WTC11 (cell line): ENCODE measurements at regions not wholly inside any gene's neighbourhood (a gene's known extent, or its start where the extent isn't known, plus 50 kb on each side); places are given as distances from the start of the nearest gene placed in this dataset.

Source experiments
- ATAC-seq: fragments of 200-7000 bp; cut with Tn5 transposase; 2 replicates; pipeline ENCODE4 v1.10.0; 2021; ENCODE audit warnings: mild to moderate bottlenecking, moderate library complexity
- CTCF ChIA-PET: fragments of 300-600 bp; sonication (Branson Sonifier 250); formaldehyde crosslinking; loops from one replicate; lab custom pipeline; 2021; ENCODE audit warnings: antibody characterized with exemption; lab: Charles Lee
- POLR2A ChIA-PET: fragments of 350-600 bp; sonication (Branson Sonifier 250); formaldehyde crosslinking; loops from one replicate; lab custom pipeline; 2021; ENCODE audit warnings: antibody characterized with exemption; lab: Charles Lee
- DNase-seq: peaks from one replicate; pipeline ENCODE4 v3.0.0; 2021; ENCODE audit warnings: low spot score
- H3K27ac Mint-ChIP-seq: 2 replicates; pipeline ENCODE4 v1.8.0; 2021; ENCODE audit warnings: mixed read lengths
- H3K27me3 Mint-ChIP-seq: 2 replicates; pipeline ENCODE4 v1.8.0; 2021; ENCODE audit warnings: low read depth, mild to moderate bottlenecking, moderate library complexity, mixed read lengths
- H3K36me3 Mint-ChIP-seq: 2 replicates; pipeline ENCODE4 v1.8.0; 2021; ENCODE audit warnings: mixed read lengths
- H3K4me1 Mint-ChIP-seq: 2 replicates; pipeline ENCODE4 v1.8.0; 2022; ENCODE audit warnings: mixed read lengths
- H3K4me3 Mint-ChIP-seq: 2 replicates; pipeline ENCODE4 v1.8.0; 2021; ENCODE audit warnings: mild to moderate bottlenecking, moderate library complexity, mixed read lengths
- H3K9me3 Mint-ChIP-seq: 2 replicates; pipeline ENCODE4 v1.8.0; 2021; ENCODE audit warnings: mixed read lengths
- CREB1 ChIP-seq: sonication (generic); formaldehyde crosslinking; IDR thresholded peaks from 2 replicates; pipeline ENCODE4 v1.8.0; 2023; ENCODE audit warnings: mild to moderate bottlenecking, missing genetic modification reagents
- ELF4 ChIP-seq: sonication (generic); formaldehyde crosslinking; IDR thresholded peaks from 2 replicates; pipeline ENCODE4 v1.8.1; 2022; ENCODE audit warnings: low read depth, mild to moderate bottlenecking, moderate library complexity, missing genetic modification reagents
- FOXP1 ChIP-seq: sonication (generic); formaldehyde crosslinking; IDR thresholded peaks from 2 replicates; pipeline ENCODE4 v1.8.0; 2022; ENCODE audit warnings: missing genetic modification reagents, mild to moderate bottlenecking, moderate library complexity, borderline replicate concordance
- MYBL2 ChIP-seq: sonication (generic); formaldehyde crosslinking; IDR thresholded peaks from 2 replicates; pipeline ENCODE4 v1.8.1; 2023; ENCODE audit warnings: mild to moderate bottlenecking, moderate library complexity, missing genetic modification reagents
- SP1 ChIP-seq: sonication (generic); formaldehyde crosslinking; conservative IDR thresholded peaks from 2 replicates; pipeline ENCODE4 v1.8.1; 2022; ENCODE audit warnings: missing genetic modification reagents
- ZNF416 ChIP-seq: fragments of 250-450 bp; sonication (Bioruptor Pico); IDR thresholded peaks from 2 replicates; pipeline ENCODE4 v1.9.0; 2021; ENCODE audit warnings: mild to moderate bottlenecking, inconsistent platforms
- TF ChIP-seq, protein P1 (sequence below): sonication (generic); formaldehyde crosslinking; IDR thresholded peaks from 2 replicates; pipeline ENCODE4 v1.8.1; 2022; ENCODE audit warnings: missing genetic modification reagents, borderline replicate concordance
- TF ChIP-seq, protein P2 (sequence below): sonication (generic); formaldehyde crosslinking; IDR thresholded peaks from 2 replicates; pipeline ENCODE4 v1.8.1; 2022; ENCODE audit warnings: low read depth, missing genetic modification reagents, borderline replicate concordance
- TF ChIP-seq, protein P3 (sequence below): sonication (generic); formaldehyde crosslinking; IDR thresholded peaks from 2 replicates; pipeline ENCODE4 v1.8.1; 2023; ENCODE audit warnings: mild to moderate bottlenecking, missing genetic modification reagents
- TF ChIP-seq, protein P4 (sequence below): sonication (generic); formaldehyde crosslinking; IDR thresholded peaks from 2 replicates; pipeline ENCODE4 v1.8.0; 2022; ENCODE audit warnings: missing genetic modification reagents
- TF ChIP-seq, protein P5 (sequence below): sonication (generic); formaldehyde crosslinking; conservative IDR thresholded peaks from 2 replicates; pipeline ENCODE4 v1.8.1; 2022; ENCODE audit warnings: mild to moderate bottlenecking, missing genetic modification reagents
- TF ChIP-seq, protein P6 (sequence below): fragments of 250-450 bp; sonication (Bioruptor Pico); IDR thresholded peaks from 2 replicates; pipeline ENCODE4 v2.1.2; 2022; ENCODE audit warnings: mild to moderate bottlenecking, moderate library complexity

DNA sequence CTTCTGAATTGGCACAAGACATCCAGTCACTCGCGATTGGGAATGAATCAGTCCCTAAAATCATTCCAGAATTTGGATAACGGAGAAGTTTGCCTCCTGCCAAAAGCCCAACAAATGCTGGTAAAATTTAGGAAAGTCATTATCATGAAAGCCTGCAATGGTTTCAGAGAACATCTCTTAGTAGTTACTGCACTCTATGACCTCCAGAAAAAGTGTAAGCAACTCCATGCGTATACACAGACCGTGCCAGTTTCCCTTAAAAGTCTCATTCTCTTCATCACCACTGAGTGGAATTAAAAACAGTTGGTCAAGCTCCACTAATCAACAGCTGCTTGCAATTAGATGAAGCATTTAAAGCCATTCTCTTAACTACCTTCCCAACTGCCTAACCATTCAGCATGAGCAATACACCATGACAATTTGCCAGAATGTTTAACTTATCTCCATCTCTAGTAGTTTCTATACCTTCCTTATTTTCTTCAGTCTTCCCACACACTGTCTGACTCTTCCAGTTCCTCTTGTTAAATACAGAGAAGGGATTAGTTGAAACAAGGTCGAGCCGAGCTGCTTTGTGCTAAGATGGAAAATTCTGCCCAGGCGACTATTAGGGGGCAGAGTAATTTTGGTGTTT, 183.6 kb upstream of the PRDM1 start:
- TF ChIP-seq ELF4 (CRISPR knock-in tag): no peak
- TF ChIP-seq, protein P1, sequence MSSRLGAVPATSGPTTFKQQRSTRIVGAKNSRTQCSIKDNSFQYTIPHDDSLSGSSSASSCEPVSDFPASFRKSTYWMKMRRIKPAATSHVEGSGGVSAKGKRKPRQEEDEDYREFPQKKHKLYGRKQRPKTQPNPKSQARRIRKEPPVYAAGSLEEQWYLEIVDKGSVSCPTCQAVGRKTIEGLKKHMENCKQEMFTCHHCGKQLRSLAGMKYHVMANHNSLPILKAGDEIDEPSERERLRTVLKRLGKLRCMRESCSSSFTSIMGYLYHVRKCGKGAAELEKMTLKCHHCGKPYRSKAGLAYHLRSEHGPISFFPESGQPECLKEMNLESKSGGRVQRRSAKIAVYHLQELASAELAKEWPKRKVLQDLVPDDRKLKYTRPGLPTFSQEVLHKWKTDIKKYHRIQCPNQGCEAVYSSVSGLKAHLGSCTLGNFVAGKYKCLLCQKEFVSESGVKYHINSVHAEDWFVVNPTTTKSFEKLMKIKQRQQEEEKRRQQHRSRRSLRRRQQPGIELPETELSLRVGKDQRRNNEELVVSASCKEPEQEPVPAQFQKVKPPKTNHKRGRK: no peak
- TF ChIP-seq, protein P2, sequence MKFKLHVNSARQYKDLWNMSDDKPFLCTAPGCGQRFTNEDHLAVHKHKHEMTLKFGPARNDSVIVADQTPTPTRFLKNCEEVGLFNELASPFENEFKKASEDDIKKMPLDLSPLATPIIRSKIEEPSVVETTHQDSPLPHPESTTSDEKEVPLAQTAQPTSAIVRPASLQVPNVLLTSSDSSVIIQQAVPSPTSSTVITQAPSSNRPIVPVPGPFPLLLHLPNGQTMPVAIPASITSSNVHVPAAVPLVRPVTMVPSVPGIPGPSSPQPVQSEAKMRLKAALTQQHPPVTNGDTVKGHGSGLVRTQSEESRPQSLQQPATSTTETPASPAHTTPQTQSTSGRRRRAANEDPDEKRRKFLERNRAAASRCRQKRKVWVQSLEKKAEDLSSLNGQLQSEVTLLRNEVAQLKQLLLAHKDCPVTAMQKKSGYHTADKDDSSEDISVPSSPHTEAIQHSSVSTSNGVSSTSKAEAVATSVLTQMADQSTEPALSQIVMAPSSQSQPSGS (CRISPR knock-in tag): no peak
- TF ChIP-seq, protein P3, sequence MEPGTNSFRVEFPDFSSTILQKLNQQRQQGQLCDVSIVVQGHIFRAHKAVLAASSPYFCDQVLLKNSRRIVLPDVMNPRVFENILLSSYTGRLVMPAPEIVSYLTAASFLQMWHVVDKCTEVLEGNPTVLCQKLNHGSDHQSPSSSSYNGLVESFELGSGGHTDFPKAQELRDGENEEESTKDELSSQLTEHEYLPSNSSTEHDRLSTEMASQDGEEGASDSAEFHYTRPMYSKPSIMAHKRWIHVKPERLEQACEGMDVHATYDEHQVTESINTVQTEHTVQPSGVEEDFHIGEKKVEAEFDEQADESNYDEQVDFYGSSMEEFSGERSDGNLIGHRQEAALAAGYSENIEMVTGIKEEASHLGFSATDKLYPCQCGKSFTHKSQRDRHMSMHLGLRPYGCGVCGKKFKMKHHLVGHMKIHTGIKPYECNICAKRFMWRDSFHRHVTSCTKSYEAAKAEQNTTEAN (CRISPR knock-in tag): no peak
- TF ChIP-seq, protein P4, sequence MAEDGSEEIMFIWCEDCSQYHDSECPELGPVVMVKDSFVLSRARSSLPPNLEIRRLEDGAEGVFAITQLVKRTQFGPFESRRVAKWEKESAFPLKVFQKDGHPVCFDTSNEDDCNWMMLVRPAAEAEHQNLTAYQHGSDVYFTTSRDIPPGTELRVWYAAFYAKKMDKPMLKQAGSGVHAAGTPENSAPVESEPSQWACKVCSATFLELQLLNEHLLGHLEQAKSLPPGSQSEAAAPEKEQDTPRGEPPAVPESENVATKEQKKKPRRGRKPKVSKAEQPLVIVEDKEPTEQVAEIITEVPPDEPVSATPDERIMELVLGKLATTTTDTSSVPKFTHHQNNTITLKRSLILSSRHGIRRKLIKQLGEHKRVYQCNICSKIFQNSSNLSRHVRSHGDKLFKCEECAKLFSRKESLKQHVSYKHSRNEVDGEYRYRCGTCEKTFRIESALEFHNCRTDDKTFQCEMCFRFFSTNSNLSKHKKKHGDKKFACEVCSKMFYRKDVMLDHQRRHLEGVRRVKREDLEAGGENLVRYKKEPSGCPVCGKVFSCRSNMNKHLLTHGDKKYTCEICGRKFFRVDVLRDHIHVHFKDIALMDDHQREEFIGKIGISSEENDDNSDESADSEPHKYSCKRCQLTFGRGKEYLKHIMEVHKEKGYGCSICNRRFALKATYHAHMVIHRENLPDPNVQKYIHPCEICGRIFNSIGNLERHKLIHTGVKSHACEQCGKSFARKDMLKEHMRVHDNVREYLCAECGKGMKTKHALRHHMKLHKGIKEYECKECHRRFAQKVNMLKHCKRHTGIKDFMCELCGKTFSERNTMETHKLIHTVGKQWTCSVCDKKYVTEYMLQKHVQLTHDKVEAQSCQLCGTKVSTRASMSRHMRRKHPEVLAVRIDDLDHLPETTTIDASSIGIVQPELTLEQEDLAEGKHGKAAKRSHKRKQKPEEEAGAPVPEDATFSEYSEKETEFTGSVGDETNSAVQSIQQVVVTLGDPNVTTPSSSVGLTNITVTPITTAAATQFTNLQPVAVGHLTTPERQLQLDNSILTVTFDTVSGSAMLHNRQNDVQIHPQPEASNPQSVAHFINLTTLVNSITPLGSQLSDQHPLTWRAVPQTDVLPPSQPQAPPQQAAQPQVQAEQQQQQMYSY: no peak
- CTCF ChIA-PET: no interaction called here
- no peak for ATAC-seq
- Mint-ChIP-seq H3K4me1 (no peaks in the 10 kb centered on the region), H3K36me3 (no peaks in the 10 kb centered on the region; the same call in 1 of the 2 replicates), H3K9me3 (peaks cover 8% of the 10 kb centered on the region), H3K4me3 (no peak overlapping the region), H3K27me3 (no peaks in the 10 kb centered on the region), H3K27ac (no peak overlapping the region)
- DNase-seq: no peak
- POLR2A ChIA-PET: no interaction called here

DNA sequence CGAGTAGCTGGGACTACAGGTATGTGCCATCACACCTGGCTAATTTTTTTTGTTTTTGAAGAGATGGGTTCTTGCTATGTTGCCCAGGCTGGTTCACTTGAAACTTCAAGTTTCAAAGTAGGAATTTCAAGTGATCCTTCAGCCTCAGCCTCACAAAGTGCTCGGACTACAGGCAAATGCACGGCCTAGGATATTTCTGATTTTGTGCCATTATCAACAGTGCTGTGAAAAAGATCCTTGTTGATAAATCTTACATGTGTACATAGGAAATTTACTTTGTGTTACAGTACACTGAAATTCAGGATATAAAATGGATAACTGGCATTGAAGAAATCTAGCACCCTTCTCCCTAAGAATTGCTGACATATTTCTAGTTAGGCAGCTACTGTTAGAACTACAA, 184.6 kb upstream of the PRDM1 start:
- Mint-ChIP-seq H3K27ac (no peak overlapping the region), H3K4me1 (no peaks in the 10 kb centered on the region), H3K36me3 (no peaks in the 10 kb centered on the region; the same call in 1 of the 2 replicates)
- CTCF ChIA-PET: no interaction called here
- POLR2A ChIA-PET: no interaction called here
- TF ChIP-seq, protein P5, sequence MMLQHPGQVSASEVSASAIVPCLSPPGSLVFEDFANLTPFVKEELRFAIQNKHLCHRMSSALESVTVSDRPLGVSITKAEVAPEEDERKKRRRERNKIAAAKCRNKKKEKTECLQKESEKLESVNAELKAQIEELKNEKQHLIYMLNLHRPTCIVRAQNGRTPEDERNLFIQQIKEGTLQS (CRISPR knock-in tag): no peak
- TF ChIP-seq SP1 (CRISPR knock-in tag) (no peak), FOXP1 (CRISPR knock-in tag) (no peak), CREB1 (CRISPR knock-in tag) (no peak), ZNF416 (CRISPR knock-in tag) (no peak)
- TF ChIP-seq, all 79 proteins: peak for 0
- Mint-ChIP-seq H3K27me3 (no peaks in the 10 kb centered on the region), H3K9me3 (peaks cover 8% of the 10 kb centered on the region), H3K4me3 (no peak overlapping the region)
- DNase-seq (no peak), ATAC-seq (no peak)

DNA sequence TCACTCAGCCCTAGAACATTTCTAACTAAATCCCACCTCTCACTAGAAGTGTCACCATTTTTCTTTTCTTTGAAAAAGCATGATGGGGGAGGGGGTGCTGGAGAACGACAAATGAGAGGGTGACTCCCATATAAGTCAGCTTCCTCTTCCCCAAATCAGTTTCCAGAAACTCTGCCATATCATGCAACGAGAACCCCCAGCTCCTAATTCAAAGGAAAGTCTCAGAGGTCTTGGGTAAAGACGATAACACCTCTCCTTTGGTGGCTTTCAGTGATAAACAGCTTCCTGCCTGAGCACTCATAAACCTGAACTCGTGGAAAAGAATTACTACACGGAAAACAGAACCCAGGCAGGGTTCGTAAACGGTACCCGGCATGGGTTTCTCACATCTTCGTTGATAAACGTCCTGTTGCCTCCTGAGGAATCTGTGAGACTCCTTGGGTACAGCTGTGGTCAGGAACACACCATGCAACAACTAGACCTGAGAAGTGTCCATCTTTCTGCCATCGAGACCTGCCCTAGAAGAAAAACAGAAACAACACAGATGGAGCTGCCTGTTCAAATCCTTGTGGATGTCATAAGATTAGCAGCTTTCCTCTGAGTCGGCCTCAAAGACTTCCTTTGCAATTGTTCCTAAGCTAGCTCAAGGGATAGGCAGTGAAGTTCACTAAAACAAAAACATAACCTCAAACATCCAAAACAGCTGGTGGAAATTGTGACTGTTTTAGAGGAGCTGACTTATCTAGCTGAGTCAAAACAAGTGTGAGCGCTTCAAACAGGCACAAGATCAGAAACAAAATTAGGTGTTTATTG, 185.8 kb upstream of the PRDM1 start:
- TF ChIP-seq, protein P6, sequence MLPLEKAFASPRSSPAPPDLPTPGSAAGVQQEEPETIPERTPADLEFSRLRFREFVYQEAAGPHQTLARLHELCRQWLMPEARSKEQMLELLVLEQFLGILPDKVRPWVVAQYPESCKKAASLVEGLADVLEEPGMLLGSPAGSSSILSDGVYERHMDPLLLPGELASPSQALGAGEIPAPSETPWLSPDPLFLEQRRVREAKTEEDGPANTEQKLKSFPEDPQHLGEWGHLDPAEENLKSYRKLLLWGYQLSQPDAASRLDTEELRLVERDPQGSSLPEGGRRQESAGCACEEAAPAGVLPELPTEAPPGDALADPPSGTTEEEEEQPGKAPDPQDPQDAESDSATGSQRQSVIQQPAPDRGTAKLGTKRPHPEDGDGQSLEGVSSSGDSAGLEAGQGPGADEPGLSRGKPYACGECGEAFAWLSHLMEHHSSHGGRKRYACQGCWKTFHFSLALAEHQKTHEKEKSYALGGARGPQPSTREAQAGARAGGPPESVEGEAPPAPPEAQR (CRISPR knock-in tag): no peak
- TF ChIP-seq MYBL2 (CRISPR knock-in tag): no peak
- DNase-seq: no peak
- Mint-ChIP-seq H3K27me3 (no peaks in the 10 kb centered on the region), H3K4me1 (no peaks in the 10 kb centered on the region), H3K36me3 (no peaks in the 10 kb centered on the region; the same call in 1 of the 2 replicates), H3K27ac (no peak overlapping the region), H3K9me3 (peaks cover 8% of the 10 kb centered on the region), H3K4me3 (no peak overlapping the region)
- no peak for ATAC-seq
- ChIA-PET CTCF (no interaction called here), POLR2A (no interaction called here)
